ENCODE measurements at regions not wholly inside any gene's neighbourhood (a gene's known extent, or its start where the extent isn't known, plus 50 kb on each side); places are given as distances from the start of the nearest gene placed in this dataset.
"Not testable (repeated sequence)": the region's sequence is repeated elsewhere in the genome, so short reads cannot be mapped to it uniquely, and the experiment has no call there.

GRCh38 chr12:27861428-27862167 lies 81.6 kb upstream of the MANSC4 start:
- DNase-seq, result no peak

GRCh38 chr12:27859648-27860047 lies 79.6 kb upstream of the MANSC4 start:
- DNase-seq, result no peak

GRCh38 chr12:27857006-27857405 lies 77.0 kb upstream of the MANSC4 start:
- not testable (repeated sequence) for DNase-seq

GRCh38 chr12:27852742-27853141 lies 72.7 kb upstream of the MANSC4 start:
- no peak for DNase-seq
